ENCODE measurements at regions not wholly inside any gene's neighbourhood (a gene's known extent, or its start where the extent isn't known, plus 50 kb on each side); places are given as distances from the start of the nearest gene placed in this dataset.

GRCh38 chr22:44594951-44595350, 96.9 kb upstream of the RTL6 start:
- no peak for DNase-seq (ENCODE audit: low spot score in 2 of 2)
- Mint-ChIP-seq H3K36me3 (no peaks in the 10 kb centered on the region), H3K9me3 (no peaks in the 10 kb centered on the region), H3K27ac (no peak overlapping the region), H3K4me3 (no peak overlapping the region), H3K4me1 (peaks cover 10% of the 10 kb centered on the region)
- no peak for ATAC-seq

DNA sequence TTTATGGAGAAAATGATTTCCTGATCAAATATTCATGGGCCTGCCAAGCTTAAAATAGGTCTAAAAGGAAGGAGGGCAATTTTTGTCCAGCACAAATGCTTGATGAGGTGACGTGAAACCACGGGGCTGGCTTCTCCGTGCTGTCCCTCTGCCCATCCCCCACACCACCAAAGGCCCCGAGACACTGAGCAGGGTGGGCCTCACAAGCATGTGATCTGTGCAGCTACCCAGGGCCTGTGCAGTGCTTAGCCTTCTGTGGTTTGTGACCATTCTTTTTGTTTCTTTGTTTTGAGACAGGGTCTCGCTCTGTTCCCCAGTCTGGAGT, 94.8 kb upstream of the RTL6 start:
- peaks cover 10% of the 10 kb centered on the region for H3K4me1 Mint-ChIP-seq
- no peak overlapping the region for H3K27ac Mint-ChIP-seq
- H3K9me3 Mint-ChIP-seq = no peaks in the 10 kb centered on the region
- DNase-seq (ENCODE audit: low spot score in 2 of 2) (no peak), ATAC-seq (no peak)
- H3K4me3 Mint-ChIP-seq = no peak overlapping the region
- no peaks in the 10 kb centered on the region for H3K36me3 Mint-ChIP-seq

GRCh38 chr22:44592126-44592823, 94.2 kb upstream of the RTL6 start:
- no peaks in the 10 kb centered on the region for H3K9me3 Mint-ChIP-seq
- no peaks in the 10 kb centered on the region for H3K36me3 Mint-ChIP-seq
- no peak for ATAC-seq
- no peak overlapping the region for H3K4me3 Mint-ChIP-seq
- no peak for DNase-seq (ENCODE audit: low spot score in 2 of 2)
- H3K4me1 Mint-ChIP-seq = peaks cover 12% of the 10 kb centered on the region
- no peak overlapping the region for H3K27ac Mint-ChIP-seq

GRCh38 chr22:44591146-44591790, 93.2 kb upstream of the RTL6 start:
- no peak for DNase-seq (ENCODE audit: low spot score in 2 of 2)
- Mint-ChIP-seq H3K36me3 (no peaks in the 10 kb centered on the region), H3K9me3 (no peaks in the 10 kb centered on the region)

GRCh38 chr22:44590291-44590690, 92.3 kb upstream of the RTL6 start:
- no peak overlapping the region for H3K4me3 Mint-ChIP-seq
- DNase-seq (ENCODE audit: low spot score in 2 of 2) = no peak
- peaks cover 24% of the 10 kb centered on the region for H3K4me1 Mint-ChIP-seq

More at GRCh38 chr22:44591146-44591790, 93.2 kb upstream of the RTL6 start:
- peaks cover 22% of the 10 kb centered on the region for H3K4me1 Mint-ChIP-seq
- no peak overlapping the region for H3K4me3 Mint-ChIP-seq
- ATAC-seq = no peak
- H3K27ac Mint-ChIP-seq = no peak overlapping the region

DNA sequence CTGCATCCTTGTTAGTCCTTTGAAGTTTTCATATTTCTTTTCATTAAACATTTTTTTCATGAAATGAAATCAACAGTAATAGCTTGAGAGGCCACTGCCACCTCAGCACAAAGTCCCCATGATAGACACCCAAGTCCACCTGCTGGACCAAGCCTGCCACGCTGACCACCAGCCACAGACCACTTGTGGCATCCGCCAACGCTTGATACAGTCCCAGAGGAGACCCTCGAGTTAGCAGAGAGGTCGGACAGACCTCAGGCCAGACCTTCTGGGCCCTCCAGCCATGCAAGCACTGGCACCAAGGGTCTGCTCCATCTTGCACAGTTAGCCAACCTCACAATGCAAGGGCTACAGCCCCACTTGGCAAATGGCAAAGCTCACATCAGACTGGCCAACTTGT, 91.8 kb upstream of the RTL6 start:
- Mint-ChIP-seq H3K27ac (no peak overlapping the region), H3K4me3 (no peak overlapping the region), H3K9me3 (no peaks in the 10 kb centered on the region), H3K36me3 (no peaks in the 10 kb centered on the region), H3K4me1 (peaks cover 21% of the 10 kb centered on the region)
- DNase-seq (ENCODE audit: low spot score in 2 of 2) (no peak), ATAC-seq (no peak)

More at GRCh38 chr22:44590291-44590690, 92.3 kb upstream of the RTL6 start:
- no peaks in the 10 kb centered on the region for H3K36me3 Mint-ChIP-seq
- H3K27ac Mint-ChIP-seq = no peak overlapping the region
- no peak for ATAC-seq
- H3K9me3 Mint-ChIP-seq = no peaks in the 10 kb centered on the region

DNA sequence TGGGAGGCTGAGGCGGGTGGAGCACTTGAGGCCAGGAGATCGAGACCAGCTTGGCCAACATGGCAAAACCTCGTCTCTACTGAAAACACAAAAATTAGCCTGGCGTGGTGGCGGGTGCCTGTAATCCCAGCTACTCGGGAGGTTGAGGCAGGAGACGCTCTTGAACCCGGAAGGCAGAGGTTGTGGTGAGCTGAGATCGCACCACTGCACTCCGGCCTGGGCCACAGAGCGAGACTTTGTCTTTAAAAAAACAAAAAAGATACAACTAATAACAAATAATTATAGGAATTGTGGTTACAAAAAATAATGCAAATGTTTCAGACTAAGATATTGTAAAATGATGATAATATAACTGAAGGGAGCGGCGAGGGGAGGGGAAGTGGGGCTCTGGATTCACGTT, 90.3 kb upstream of the RTL6 start:
- DNase-seq (ENCODE audit: low spot score in 2 of 2) = no peak
- Mint-ChIP-seq H3K27ac (no peak overlapping the region), H3K4me3 (no peak overlapping the region), H3K4me1 (peaks cover 14% of the 10 kb centered on the region), H3K9me3 (no peaks in the 10 kb centered on the region), H3K36me3 (no peaks in the 10 kb centered on the region)
- ATAC-seq = no peak

DNA sequence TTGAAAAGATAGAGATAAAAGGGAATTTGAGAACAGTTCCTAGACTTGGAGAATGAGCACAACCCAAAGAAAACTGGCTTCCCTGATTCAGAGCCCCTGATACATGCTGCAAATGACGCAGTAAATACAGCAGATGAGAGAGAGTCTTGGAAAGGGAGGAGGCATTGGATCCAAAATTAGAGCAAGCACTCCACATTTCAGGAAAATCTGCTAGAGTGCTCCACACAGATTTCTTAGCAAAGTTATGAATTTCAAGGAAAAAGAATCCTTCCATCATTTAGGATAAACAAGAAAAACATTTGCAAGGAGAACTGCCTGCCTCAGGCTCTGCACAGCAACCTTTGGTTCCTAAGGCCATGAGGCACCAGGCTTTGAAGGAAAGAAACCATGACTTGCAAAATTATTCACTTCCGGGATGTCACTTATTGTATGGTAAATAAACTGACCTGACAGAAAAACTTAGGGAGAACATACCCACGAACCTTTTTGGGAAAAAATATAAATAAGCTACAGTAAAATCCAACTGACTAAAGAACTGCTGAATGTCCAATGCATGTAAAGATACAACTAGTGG, 89.8 kb upstream of the RTL6 start:
- Mint-ChIP-seq H3K4me1 (peaks cover 14% of the 10 kb centered on the region), H3K4me3 (no peak overlapping the region), H3K9me3 (no peaks in the 10 kb centered on the region), H3K36me3 (no peaks in the 10 kb centered on the region), H3K27ac (no peak overlapping the region)
- ATAC-seq (no peak), DNase-seq (ENCODE audit: low spot score in 2 of 2) (no peak)

- no peak overlapping the region for H3K4me3 Mint-ChIP-seq
- H3K36me3 Mint-ChIP-seq = no peaks in the 10 kb centered on the region
- no peak overlapping the region for H3K27ac Mint-ChIP-seq
- no peak for ATAC-seq
- no peak for DNase-seq (ENCODE audit: low spot score in 2 of 2)
- no peaks in the 10 kb centered on the region for H3K9me3 Mint-ChIP-seq
- peaks cover 14% of the 10 kb centered on the region for H3K4me1 Mint-ChIP-seq
Observed at GRCh38 chr22:44586999-44587736, 89.1 kb upstream of the RTL6 start.

- no peaks in the 10 kb centered on the region for H3K9me3 Mint-ChIP-seq
- no peak overlapping the region for H3K27ac Mint-ChIP-seq
- H3K36me3 Mint-ChIP-seq = no peaks in the 10 kb centered on the region
- no peak for ATAC-seq
- H3K4me1 Mint-ChIP-seq = peaks cover 14% of the 10 kb centered on the region
- DNase-seq (ENCODE audit: low spot score in 2 of 2) = no peak
- no peak overlapping the region for H3K4me3 Mint-ChIP-seq
Observed at GRCh38 chr22:44586351-44586990, 88.4 kb upstream of the RTL6 start.

GRCh38 chr22:44585559-44586350, 87.7 kb upstream of the RTL6 start:
- no peak overlapping the region for H3K27ac Mint-ChIP-seq
- H3K4me1 Mint-ChIP-seq = peaks cover 14% of the 10 kb centered on the region
- no peaks in the 10 kb centered on the region for H3K36me3 Mint-ChIP-seq
- no peak overlapping the region for H3K4me3 Mint-ChIP-seq
- no peak for DNase-seq (ENCODE audit: low spot score in 2 of 2)
- ATAC-seq = no peak
- no peaks in the 10 kb centered on the region for H3K9me3 Mint-ChIP-seq

DNA sequence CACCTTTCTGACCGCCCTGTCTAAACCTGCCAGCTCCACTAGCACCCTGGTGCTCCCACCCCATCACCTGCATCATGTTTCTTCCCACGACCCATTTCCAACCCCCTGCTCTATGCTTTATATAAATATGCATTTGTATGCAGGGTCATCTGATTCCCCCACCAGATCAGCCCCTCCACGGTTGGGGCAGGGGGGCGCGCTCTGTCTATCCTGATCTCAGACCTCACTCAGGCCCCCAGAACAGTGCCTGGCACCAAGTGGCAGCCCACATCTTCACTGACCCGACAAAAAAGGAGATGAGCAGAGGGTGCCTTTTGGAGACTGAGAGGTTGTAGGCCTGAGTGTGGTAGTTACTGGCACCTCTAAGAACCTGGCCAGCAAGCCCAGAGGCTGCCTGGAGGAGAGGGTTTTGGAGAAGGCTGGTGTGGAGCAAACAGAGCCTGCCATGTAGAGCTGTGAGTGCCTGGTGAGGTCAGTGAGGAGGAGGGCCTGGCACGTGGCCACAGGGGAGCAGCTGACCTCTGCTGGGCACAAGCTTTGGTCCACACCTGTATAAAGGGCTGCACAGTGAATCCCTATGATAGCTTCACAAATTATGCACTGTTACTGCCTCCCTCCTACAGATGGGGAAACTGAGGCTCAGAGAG, 86.3 kb upstream of the RTL6 start:
- DNase-seq (ENCODE audit: low spot score in 2 of 2) = no peak
- H3K27ac Mint-ChIP-seq = no peak overlapping the region
- peaks cover 14% of the 10 kb centered on the region for H3K4me1 Mint-ChIP-seq
- ATAC-seq = no peak
- H3K36me3 Mint-ChIP-seq = no peaks in the 10 kb centered on the region
- H3K9me3 Mint-ChIP-seq = no peaks in the 10 kb centered on the region
- H3K4me3 Mint-ChIP-seq = no peak overlapping the region

DNA sequence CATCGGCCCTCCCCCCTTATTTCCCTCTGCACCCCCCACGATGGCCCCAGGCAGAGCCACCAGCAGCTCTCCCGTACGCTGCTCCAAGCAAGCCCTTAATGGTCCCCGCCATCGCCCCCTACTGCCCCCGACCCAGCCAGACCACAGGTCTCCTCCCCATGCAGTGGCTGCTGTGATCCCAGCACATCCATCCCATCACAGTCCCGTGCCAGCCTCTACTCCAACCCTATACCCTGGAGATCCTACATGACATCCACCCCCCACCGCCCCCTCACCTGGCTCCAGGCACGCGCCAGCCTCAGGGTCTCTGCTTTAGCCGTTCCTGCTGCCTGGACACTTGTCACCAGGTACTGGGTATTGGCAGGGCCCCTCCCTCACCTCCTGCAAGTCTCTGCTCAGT, 85.8 kb upstream of the RTL6 start:
- DNase-seq (ENCODE audit: low spot score in 2 of 2) (no peak), ATAC-seq (no peak)
- no peak overlapping the region for H3K27ac Mint-ChIP-seq
- no peaks in the 10 kb centered on the region for H3K9me3 Mint-ChIP-seq
- no peak overlapping the region for H3K4me3 Mint-ChIP-seq
- no peaks in the 10 kb centered on the region for H3K36me3 Mint-ChIP-seq
- peaks cover 14% of the 10 kb centered on the region for H3K4me1 Mint-ChIP-seq

DNA sequence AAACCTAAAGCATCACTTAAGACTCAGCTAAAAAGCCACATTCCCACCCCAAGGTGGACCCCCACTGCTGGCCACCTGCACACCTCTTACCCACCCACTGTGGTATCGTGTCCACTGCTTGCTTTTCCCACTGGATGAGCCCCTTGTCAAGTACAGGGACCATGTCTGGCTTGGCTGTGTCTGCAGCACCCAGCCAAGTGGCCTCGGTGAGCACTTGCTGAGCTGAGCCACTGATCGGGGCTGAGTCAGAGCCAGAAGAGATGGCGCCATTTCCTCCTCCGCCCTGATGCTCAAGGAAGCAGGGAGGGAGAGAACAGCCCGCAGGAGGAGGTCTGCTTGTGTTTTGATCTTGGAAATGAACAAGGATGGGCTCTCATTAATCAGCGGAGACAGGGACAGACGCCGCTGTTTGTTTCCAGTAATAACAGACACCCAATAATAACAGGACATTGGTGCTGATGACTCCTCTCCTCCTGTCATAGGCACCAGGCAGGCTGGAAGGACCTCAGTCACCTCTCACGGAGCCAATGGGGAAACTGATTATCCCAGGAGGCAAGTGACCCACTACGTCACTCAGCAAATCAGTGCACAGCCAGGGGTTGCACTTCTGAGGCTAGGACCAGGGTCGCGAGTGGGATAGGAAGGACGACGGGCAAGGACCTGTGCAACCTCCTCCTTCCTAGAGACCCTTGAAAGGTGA, 85.2 kb upstream of the RTL6 start:
- Mint-ChIP-seq H3K27ac (no peak overlapping the region), H3K9me3 (no peaks in the 10 kb centered on the region), H3K36me3 (no peaks in the 10 kb centered on the region), H3K4me3 (no peak overlapping the region), H3K4me1 (peaks cover 14% of the 10 kb centered on the region)
- DNase-seq (ENCODE audit: low spot score in 2 of 2) = no peak
- no peak for ATAC-seq
